ENCODE measurements at regions not wholly inside any gene's neighbourhood (a gene's known extent, or its start where the extent isn't known, plus 50 kb on each side); places are given as distances from the start of the nearest gene placed in this dataset.

DNA sequence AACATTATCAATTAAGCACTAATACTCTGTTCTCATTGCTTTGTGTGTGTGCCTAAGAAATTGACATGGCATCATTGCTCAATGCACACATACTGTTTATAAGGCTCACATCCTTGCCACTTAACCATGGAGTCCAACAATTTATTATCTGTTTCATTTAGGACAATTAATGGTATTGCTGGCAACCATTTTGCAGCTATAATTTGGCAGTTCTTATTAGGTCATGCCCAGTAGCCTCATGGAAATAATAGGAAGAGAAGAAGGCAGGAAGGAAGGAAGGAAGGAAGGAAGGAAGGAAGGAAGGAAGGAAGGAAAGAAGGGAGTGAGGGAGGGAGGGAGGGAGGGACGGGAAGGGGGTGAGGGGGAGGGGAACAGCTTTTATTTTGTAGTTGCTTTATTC lies 285.5 kb upstream of the SLC24A2 start:
- no peaks in the 10 kb centered on the region for H3K9me3 ChIP-seq
- TF ChIP-seq CTCF (IDR thresholded peaks at IDR 0.05), result no peak
- ATAC-seq (ENCODE audit: insufficient number of reproducible peaks, low FRiP score, low read depth) (no peak), DNase-seq (ENCODE audit: low spot score) (no peak)
- no peak overlapping the region for H3K4me3 ChIP-seq
- H3K36me3 ChIP-seq, result no peaks in the 10 kb centered on the region
- H3K27me3 ChIP-seq (replicated peaks; ENCODE audit: insufficient read depth), result no peaks in the 10 kb centered on the region
- H3K27ac ChIP-seq, result no peak overlapping the region
- no peaks in the 10 kb centered on the region for H3K4me1 ChIP-seq (ENCODE audit: control insufficient read depth in 1 of 2, low read depth in 2 of 2)

DNA sequence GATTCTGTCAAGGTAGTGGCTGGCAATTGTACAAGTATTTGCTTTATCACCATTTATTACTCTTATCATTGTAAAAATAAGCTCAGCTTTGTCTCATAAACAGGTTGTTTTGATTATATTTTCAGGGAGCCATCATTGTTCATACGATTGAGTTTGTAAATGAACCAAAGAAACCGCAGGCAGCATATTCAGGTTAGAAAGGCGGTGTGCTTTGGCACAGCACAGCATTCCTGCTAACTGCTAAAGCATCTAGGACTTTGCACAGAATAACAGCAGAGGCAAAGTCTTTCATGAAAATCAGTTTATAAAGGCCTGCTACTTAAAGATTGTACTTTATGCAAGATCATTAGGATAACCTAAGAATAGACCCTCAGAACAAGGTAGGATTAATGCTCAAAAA lies 281.5 kb upstream of the SLC24A2 start:
- ATAC-seq (ENCODE audit: insufficient number of reproducible peaks, low FRiP score, low read depth), result no peak
- Histone ChIP-seq H3K4me3 (no peak overlapping the region), H3K4me1 (ENCODE audit: control insufficient read depth in 1 of 2, low read depth in 2 of 2) (no peaks in the 10 kb centered on the region)

GRCh38 chr9:20065796-20066700 lies 277.2 kb upstream of the SLC24A2 start:
- no peak overlapping the region for H3K27ac ChIP-seq
- no peaks in the 10 kb centered on the region for H3K36me3 ChIP-seq
- DNase-seq (ENCODE audit: low spot score), result no peak
- TF ChIP-seq CTCF (IDR thresholded peaks at IDR 0.05), result no peak
- H3K27me3 ChIP-seq (replicated peaks; ENCODE audit: insufficient read depth), result no peaks in the 10 kb centered on the region
- H3K4me3 ChIP-seq, result no peak overlapping the region
- no peak for ATAC-seq (ENCODE audit: insufficient number of reproducible peaks, low FRiP score, low read depth)
- H3K4me1 ChIP-seq (ENCODE audit: control insufficient read depth in 1 of 2, low read depth in 2 of 2), result no peaks in the 10 kb centered on the region
- no peaks in the 10 kb centered on the region for H3K9me3 ChIP-seq

More for the DNA sequence above, 281.5 kb upstream of the SLC24A2 start:
- Histone ChIP-seq H3K27ac (no peak overlapping the region), H3K27me3 (replicated peaks; ENCODE audit: insufficient read depth) (no peaks in the 10 kb centered on the region), H3K36me3 (no peaks in the 10 kb centered on the region), H3K9me3 (no peaks in the 10 kb centered on the region)
- no peak for TF ChIP-seq CTCF (IDR thresholded peaks at IDR 0.05)
- no peak for DNase-seq (ENCODE audit: low spot score)

GRCh38 chr9:20065046-20065445 lies 276.2 kb upstream of the SLC24A2 start:
- DNase-seq (ENCODE audit: low spot score), result no peak
- TF ChIP-seq CTCF (IDR thresholded peaks at IDR 0.05), result no peak
- H3K9me3 ChIP-seq, result no peaks in the 10 kb centered on the region
- no peak for ATAC-seq (ENCODE audit: insufficient number of reproducible peaks, low FRiP score, low read depth)
- no peaks in the 10 kb centered on the region for H3K27me3 ChIP-seq (replicated peaks; ENCODE audit: insufficient read depth)
- H3K36me3 ChIP-seq, result no peaks in the 10 kb centered on the region
- no peaks in the 10 kb centered on the region for H3K4me1 ChIP-seq (ENCODE audit: control insufficient read depth in 1 of 2, low read depth in 2 of 2)
- H3K4me3 ChIP-seq, result no peak overlapping the region
- no peak overlapping the region for H3K27ac ChIP-seq

- ATAC-seq (ENCODE audit: insufficient number of reproducible peaks, low FRiP score, low read depth), result no peak
- no peaks in the 10 kb centered on the region for H3K9me3 ChIP-seq
- DNase-seq (ENCODE audit: low spot score), result no peak
- no peak overlapping the region for H3K4me3 ChIP-seq
- TF ChIP-seq CTCF (IDR thresholded peaks at IDR 0.05), result no peak
- H3K27me3 ChIP-seq (replicated peaks; ENCODE audit: insufficient read depth), result no peaks in the 10 kb centered on the region
- H3K27ac ChIP-seq, result no peak overlapping the region
- H3K36me3 ChIP-seq, result no peaks in the 10 kb centered on the region
- no peaks in the 10 kb centered on the region for H3K4me1 ChIP-seq (ENCODE audit: control insufficient read depth in 1 of 2, low read depth in 2 of 2)
Observed at GRCh38 chr9:20054734-20055133, 265.9 kb upstream of the SLC24A2 start.
